ENCODE measurements at regions not wholly inside any gene's neighbourhood (a gene's known extent, or its start where the extent isn't known, plus 50 kb on each side); places are given as distances from the start of the nearest gene placed in this dataset.

GRCh38 chr13:80840316-80840976, 499.5 kb upstream of the SPRY2 start:
- TF ChIP-seq CTCF (IDR thresholded peaks at IDR 0.05; ENCODE audit: low read depth, low read length) (no peak), POLR2A (IDR thresholded peaks at IDR 0.05; ENCODE audit: extremely low read depth, insufficient read length) (no peak), MAX (IDR thresholded peaks at IDR 0.05; ENCODE audit: low read depth, low read length) (no peak)
